Upper lobe of left lung (tissue), 6 donors: ENCODE measurements at regions not wholly inside any gene's neighbourhood (a gene's known extent, or its start where the extent isn't known, plus 50 kb on each side); places are given as distances from the start of the nearest gene placed in this dataset.

Source experiments
- ATAC-seq, 2 donors: fragments of 200-7000 bp; cut with Tn5 transposase; one replicate each; pipeline ENCODE4 v1.9.1; 2022; ENCODE audit warnings: mild to moderate bottlenecking in 2 of 2, moderate library complexity in 2 of 2; ENCODE audit not compliant: low FRiP score in 2 of 2
- DNase-seq, 2 donors: peaks; one replicate each; pipeline ENCODE4 v3.0.0-alpha.2; 2019 to 2020
- H3K27ac ChIP-seq, 4 donors: fragments of 200-600 bp; sonication (generic); one replicate each; pipeline ENCODE4 v1.5.1; 2016 to 2019
- H3K27me3 ChIP-seq, 4 donors: fragments of 200-600 bp; sonication (generic); one replicate each; pipeline ENCODE4 v1.5.1; 2017 to 2019
- H3K36me3 ChIP-seq, 4 donors: fragments of 200-600 bp; sonication (generic); one replicate each; pipeline ENCODE4 v1.5.1; 2016 to 2019
- H3K4me1 ChIP-seq, 4 donors: fragments of 200-600 bp; sonication (generic); one replicate each; pipeline ENCODE4 v1.5.1; 2018 to 2019
- H3K4me3 ChIP-seq, 4 donors: fragments of 200-600 bp; sonication (generic); one replicate each; pipeline ENCODE4 v1.5.1; 2017 to 2019; ENCODE audit warnings: mild to moderate bottlenecking in 2 of 4, moderate library complexity in 1 of 4
- H3K9me3 ChIP-seq, 4 donors: fragments of 200-600 bp; sonication (generic); one replicate each; pipeline ENCODE4 v1.5.1; 2018 to 2019
- CTCF ChIP-seq, 6 experiments: fragments of 450-650 bp in 4 of 6; fragments of 200-600 bp in 2 of 6; sonication (generic) in 2 of 6; IDR thresholded peaks; one replicate each; pipeline ENCODE4 v1.5.1; 2016 to 2019; ENCODE audit warnings: antibody characterized with exemption in 6 of 6
- EP300 ChIP-seq, 4 donors: sonication (generic); formaldehyde crosslinking; IDR thresholded peaks; one replicate each; pipeline ENCODE4 v1.5.1; 2017; ENCODE audit warnings: antibody characterized with exemption in 4 of 4, control low read depth in 2 of 4
- POLR2A ChIP-seq, 4 donors: fragments of 450-650 bp; IDR thresholded peaks; one replicate each; pipeline ENCODE4 v1.5.1; 2016 to 2017; ENCODE audit warnings: antibody characterized with exemption in 4 of 4, mild to moderate bottlenecking in 2 of 4
- POLR2AphosphoS5 ChIP-seq, 2 donors: sonication (generic); formaldehyde crosslinking; IDR thresholded peaks; one replicate each; pipeline ENCODE4 v1.5.1; 2017; ENCODE audit warnings: antibody characterized with exemption in 2 of 2
- whole genome bisulfite sequencing, 2 donors: methylation state at CpG; one replicate each; pipeline ENCODE4 v1.1.5; 2017 to 2018; 5-methylcytosine and 5-hydroxymethylcytosine counted together
- donor health status: DM: no; HTN: no; CAD: no; lungs with moderate emphysema.
- donor health status: DM: no; HTN: yes; CAD: no; lungs with severe emphysema.

GRCh38 chr2:237244976-237245646 lies 159.4 kb downstream of the COPS8 start:
- Histone ChIP-seq H3K27me3 (no peaks in the 10 kb centered on the region), H3K4me1 (peaks cover 0 to 3% (median 1%) of the 10 kb centered on the region in 4 donors), H3K36me3 (no peaks in the 10 kb centered on the region), H3K27ac (peak overlapping the region in 3 of 4 donors; percentile 11 to 56 (median 51)), H3K4me3 (no peak overlapping the region), H3K9me3 (peaks cover 3 to 12% (median 11%) of the 10 kb centered on the region in 4 donors)
- ATAC-seq (peak; percentile 40 to 75), DNase-seq (no peak)
- WGBS, 2 donors, result 59 to 82% methylated on average over 3 of the region's 3 CpGs
- TF ChIP-seq POLR2A (IDR thresholded peaks at IDR 0.05) (no peak), CTCF (IDR thresholded peaks at IDR 0.05) (no peak), POLR2AphosphoS5 (IDR thresholded peaks at IDR 0.05) (peak in 1 of 2 donors; percentile 86), EP300 (IDR thresholded peaks at IDR 0.05) (peak in 2 of 4 donors; percentile 48 to 67)

- Histone ChIP-seq H3K27me3 (no peaks in the 10 kb centered on the region), H3K4me1 (no peaks in the 10 kb centered on the region), H3K27ac (no peak overlapping the region), H3K4me3 (no peak overlapping the region), H3K36me3 (no peaks in the 10 kb centered on the region), H3K9me3 (no peaks in the 10 kb centered on the region)
- ATAC-seq, result no peak
- WGBS, 2 donors, result 91 to 97% methylated on average over 3 of the region's 3 CpGs
- no peak for TF ChIP-seq CTCF (IDR thresholded peaks at IDR 0.05)
- no peak for TF ChIP-seq EP300 (IDR thresholded peaks at IDR 0.05)
- TF ChIP-seq POLR2AphosphoS5 (IDR thresholded peaks at IDR 0.05), result no peak
- TF ChIP-seq POLR2A (IDR thresholded peaks at IDR 0.05), result no peak
- no peak for DNase-seq
These were observed 163.4 kb downstream of the COL6A3 start for GRCh38 chr2:237250599-237250998.

GRCh38 chr2:237251986-237252385 lies 162.0 kb downstream of the COL6A3 start:
- no peak overlapping the region for H3K27ac ChIP-seq
- no peak overlapping the region for H3K4me3 ChIP-seq
- 68 to 70% methylated on average over 2 of the region's 2 CpGs for WGBS, 2 donors
- no peak for DNase-seq
- H3K4me1 ChIP-seq, result no peaks in the 10 kb centered on the region
- no peaks in the 10 kb centered on the region for H3K27me3 ChIP-seq
- ATAC-seq, result no peak
- no peak for TF ChIP-seq EP300 (IDR thresholded peaks at IDR 0.05)
- no peak for TF ChIP-seq POLR2A (IDR thresholded peaks at IDR 0.05)
- TF ChIP-seq CTCF (IDR thresholded peaks at IDR 0.05), result no peak
- H3K9me3 ChIP-seq, result no peaks in the 10 kb centered on the region
- no peaks in the 10 kb centered on the region for H3K36me3 ChIP-seq

- H3K4me1 ChIP-seq, result peaks cover 0 to 6% (median 2%) of the 10 kb centered on the region in 4 donors
- H3K27ac ChIP-seq, result no peak overlapping the region
- H3K4me3 ChIP-seq, result no peak overlapping the region
- no peak for DNase-seq
- H3K9me3 ChIP-seq, result no peaks in the 10 kb centered on the region
- TF ChIP-seq POLR2AphosphoS5 (IDR thresholded peaks at IDR 0.05) (no peak), EP300 (IDR thresholded peaks at IDR 0.05) (no peak), POLR2A (IDR thresholded peaks at IDR 0.05) (no peak), CTCF (IDR thresholded peaks at IDR 0.05) (no peak)
- H3K27me3 ChIP-seq, result no peaks in the 10 kb centered on the region
- 89 to 92% methylated on average over 6 of the region's 6 CpGs for WGBS, 2 donors
- no peak for ATAC-seq
- no peaks in the 10 kb centered on the region for H3K36me3 ChIP-seq
These were observed 160.8 kb downstream of the COL6A3 start for GRCh38 chr2:237253046-237253702.
